Sigmoid colon (tissue), 6 donors: ENCODE measurements at regions not wholly inside any gene's neighbourhood (a gene's known extent, or its start where the extent isn't known, plus 50 kb on each side); places are given as distances from the start of the nearest gene placed in this dataset.

Source experiments
- DNase-seq: peaks from one replicate; pipeline ENCODE4 v3.0.0-alpha.2; 2019
- H3K27ac ChIP-seq, 4 donors: fragments of 200-600 bp; sonication (generic); one replicate each; pipeline ENCODE4 v1.5.1; 2016 to 2019; ENCODE audit warnings: mild to moderate bottlenecking in 1 of 4
- H3K27me3 ChIP-seq, 3 donors: fragments of 200-600 bp; sonication (generic); one replicate each; pipeline ENCODE4 v1.5.1; 2019; ENCODE audit warnings: mild to moderate bottlenecking in 1 of 3
- H3K36me3 ChIP-seq, 4 donors: fragments of 200-600 bp; sonication (generic); one replicate each; pipeline ENCODE4 v1.5.1; 2016 to 2019
- H3K4me1 ChIP-seq, 4 donors: fragments of 200-600 bp; sonication (generic); one replicate each; pipeline ENCODE4 v1.5.1; 2017 to 2019
- H3K4me3 ChIP-seq, 4 donors: fragments of 200-600 bp; sonication (generic); one replicate each; pipeline ENCODE4 v1.5.1; 2017 to 2019; ENCODE audit warnings: mild to moderate bottlenecking in 2 of 4, moderate library complexity in 1 of 4
- H3K9me3 ChIP-seq, 4 donors: fragments of 200-600 bp in 3 of 4; sonication (generic) in 3 of 4; one replicate each; pipeline versions ENCODE4 v1.5.1 to v1.6.1; 2013 to 2019
- CTCF ChIP-seq, 4 experiments: fragments of 450-650 bp in 3 of 4; fragments of 200-600 bp in 1 of 4; IDR thresholded peaks; one replicate each; pipeline ENCODE4 v1.5.1; 2016 to 2019; ENCODE audit warnings: antibody characterized with exemption in 4 of 4, mild to moderate bottlenecking in 3 of 4, moderate library complexity in 2 of 4
- EP300 ChIP-seq, 4 donors: sonication (generic); formaldehyde crosslinking; IDR thresholded peaks; one replicate each; pipeline ENCODE4 v1.6.1; 2017; ENCODE audit warnings: antibody characterized with exemption in 4 of 4
- POLR2A ChIP-seq, 2 donors: fragments of 450-650 bp; IDR thresholded peaks; one replicate each; pipeline ENCODE4 v1.6.1; 2016; ENCODE audit warnings: antibody characterized with exemption in 2 of 2, mild to moderate bottlenecking in 2 of 2, moderate library complexity in 2 of 2
- POLR2AphosphoS5 ChIP-seq, 4 donors: sonication (generic); formaldehyde crosslinking; IDR thresholded peaks; one replicate each; pipeline ENCODE4 v1.6.1; 2017; ENCODE audit warnings: antibody characterized with exemption in 4 of 4
- WGBS, 2 donors: extraction: QIAGEN DNeasy Blood & Tissue Kit; methylation state at CpG; one replicate each; pipeline ENCODE4 v1.1.7; 2013; 5-methylcytosine and 5-hydroxymethylcytosine counted together
- intact Hi-C: fragments of 100-400 bp; cut with DNase I; formaldehyde crosslinking; loops from one replicate; pipeline ENCODE4 v1.15.1; 2023
- donor health status: healthy with polysubstance abuse.
- donor health status: healthy.

DNA sequence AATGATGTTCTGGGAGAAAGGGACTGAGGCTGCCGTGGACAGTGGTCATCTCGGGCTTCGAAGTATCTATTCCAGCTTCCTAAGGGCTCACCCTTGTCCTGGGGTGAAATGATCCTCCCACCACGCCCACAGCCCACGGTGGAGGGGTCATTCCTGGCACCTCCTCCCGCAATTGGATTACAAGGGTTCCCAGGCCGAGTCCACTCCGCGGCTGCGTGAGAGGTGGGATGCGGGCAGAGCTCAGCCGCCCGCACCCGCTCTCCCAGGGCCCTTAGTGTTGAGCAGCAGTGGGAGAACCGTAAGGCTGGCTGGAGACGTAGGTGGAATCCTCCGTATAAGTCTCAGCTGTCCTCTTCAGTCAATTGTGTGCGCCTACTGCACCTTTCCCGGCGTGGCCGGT lies 273.3 kb upstream of the ADAMTS16 start:
- intact Hi-C loops: loop anchor here (5.0 kb wide), 1 partner anchor 555 kb away; the partner anchor contains the start of gene ICE1
- WGBS, 2 donors: 96 to 97% methylated on average over 21 of the region's 21 CpGs
- DNase-seq: no peak
- H3K4me1 ChIP-seq: no peaks in the 10 kb centered on the region
- H3K9me3 ChIP-seq: peaks cover 0 to 3% (median 0%) of the 10 kb centered on the region in 4 donors
- H3K4me3 ChIP-seq: no peak overlapping the region
- no peak overlapping the region for H3K27ac ChIP-seq
- TF ChIP-seq POLR2A (IDR thresholded peaks at IDR 0.05) (no peak), CTCF (IDR thresholded peaks at IDR 0.05) (no peak), EP300 (IDR thresholded peaks at IDR 0.05) (no peak), POLR2AphosphoS5 (IDR thresholded peaks at IDR 0.05) (no peak)
- H3K36me3 ChIP-seq: no peaks in the 10 kb centered on the region
- H3K27me3 ChIP-seq: no peaks in the 10 kb centered on the region

GRCh38 chr5:4868140-4868735 lies 271.9 kb upstream of the ADAMTS16 start:
- peak; percentile 69 for DNase-seq
- no peak for TF ChIP-seq EP300 (IDR thresholded peaks at IDR 0.05)
- peak; percentile 35 to 74 (median 47) for TF ChIP-seq CTCF (IDR thresholded peaks at IDR 0.05)
- H3K4me1 ChIP-seq: no peaks in the 10 kb centered on the region
- no peaks in the 10 kb centered on the region for H3K27me3 ChIP-seq
- intact Hi-C loops: loop anchor here (5.0 kb wide), 1 partner anchor 554 kb away; the partner anchor contains the start of gene ICE1
- H3K9me3 ChIP-seq: peaks cover 0 to 3% (median 0%) of the 10 kb centered on the region in 4 donors
- no peak overlapping the region for H3K27ac ChIP-seq
- 34 to 38% methylated on average over 9 of the region's 9 CpGs for WGBS, 2 donors
- no peaks in the 10 kb centered on the region for H3K36me3 ChIP-seq
- H3K4me3 ChIP-seq: no peak overlapping the region

DNA sequence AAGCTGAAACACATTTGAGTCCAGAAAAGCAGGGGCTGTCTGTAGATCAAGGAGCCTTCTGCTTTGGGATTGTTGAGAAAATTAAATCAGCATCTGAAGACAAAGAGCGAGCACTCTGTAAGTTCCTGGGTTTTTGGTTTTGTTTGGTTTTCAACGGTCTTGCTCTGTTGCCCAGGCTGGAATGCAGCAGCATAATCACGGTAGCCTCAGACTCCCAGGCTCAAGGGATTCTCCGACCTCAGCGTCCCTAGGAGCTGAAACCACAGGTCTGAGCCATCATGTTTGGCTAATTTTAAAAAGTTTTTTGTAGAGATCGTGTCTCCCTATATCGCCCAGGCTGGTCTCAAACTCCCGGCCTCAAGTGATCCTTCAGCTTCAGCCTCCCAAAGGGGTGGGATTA lies 266.5 kb upstream of the ADAMTS16 start:
- H3K4me3 ChIP-seq: no peak overlapping the region
- peaks cover 0 to 10% (median 0%) of the 10 kb centered on the region in 3 donors for H3K27me3 ChIP-seq
- intact Hi-C loops: no loop called here
- TF ChIP-seq EP300 (IDR thresholded peaks at IDR 0.05) (no peak), POLR2A (IDR thresholded peaks at IDR 0.05) (no peak), POLR2AphosphoS5 (IDR thresholded peaks at IDR 0.05) (no peak), CTCF (IDR thresholded peaks at IDR 0.05) (no peak)
- H3K4me1 ChIP-seq: no peaks in the 10 kb centered on the region
- WGBS, 2 donors: 77 to 81% methylated on average over 8 of the region's 8 CpGs
- no peak overlapping the region for H3K27ac ChIP-seq
- DNase-seq: no peak
- no peaks in the 10 kb centered on the region for H3K9me3 ChIP-seq
- no peaks in the 10 kb centered on the region for H3K36me3 ChIP-seq

DNA sequence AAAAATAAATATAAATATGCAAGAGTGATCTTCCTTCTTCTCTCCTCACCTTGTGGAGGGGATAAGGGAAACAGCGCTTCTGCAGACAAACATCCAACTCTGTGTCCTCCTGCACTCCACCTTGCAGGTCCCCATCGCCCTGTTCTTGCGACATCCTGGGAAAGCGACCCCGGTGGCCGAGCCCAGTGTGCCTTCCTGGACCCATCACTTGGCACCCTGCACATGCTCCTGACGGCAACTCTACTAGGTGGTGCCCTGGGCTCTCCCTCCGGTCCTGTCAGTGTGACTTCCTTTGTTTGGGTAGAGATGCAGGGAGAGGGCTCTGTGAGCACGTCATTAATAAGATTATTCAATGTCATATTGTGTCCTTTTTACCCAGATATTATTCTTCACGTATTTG lies 266.0 kb upstream of the ADAMTS16 start:
- Histone ChIP-seq H3K4me3 (no peak overlapping the region), H3K9me3 (no peaks in the 10 kb centered on the region), H3K36me3 (no peaks in the 10 kb centered on the region), H3K27me3 (peaks cover 0 to 10% (median 0%) of the 10 kb centered on the region in 3 donors), H3K4me1 (no peaks in the 10 kb centered on the region), H3K27ac (no peak overlapping the region)
- WGBS, 2 donors: 75 to 79% methylated on average over 10 of the region's 10 CpGs
- DNase-seq: no peak
- intact Hi-C loops: no loop called here
- no peak for TF ChIP-seq POLR2AphosphoS5 (IDR thresholded peaks at IDR 0.05)
- TF ChIP-seq POLR2A (IDR thresholded peaks at IDR 0.05): no peak
- no peak for TF ChIP-seq CTCF (IDR thresholded peaks at IDR 0.05)
- no peak for TF ChIP-seq EP300 (IDR thresholded peaks at IDR 0.05)

GRCh38 chr5:4875942-4876341 lies 264.2 kb upstream of the ADAMTS16 start:
- Histone ChIP-seq H3K4me3 (no peak overlapping the region), H3K27ac (no peak overlapping the region), H3K36me3 (no peaks in the 10 kb centered on the region), H3K9me3 (no peaks in the 10 kb centered on the region), H3K27me3 (peaks cover 0 to 10% (median 0%) of the 10 kb centered on the region in 3 donors), H3K4me1 (peaks cover 0 to 6% (median 0%) of the 10 kb centered on the region in 4 donors)
- intact Hi-C loops: loop anchor here (5.0 kb wide), 1 partner anchor 266 kb away; the partner anchor contains the start of gene ADAMTS16
- WGBS, 2 donors: 89 to 90% methylated on average over 4 of the region's 4 CpGs
- no peak for TF ChIP-seq POLR2A (IDR thresholded peaks at IDR 0.05)
- DNase-seq: no peak
